RCC 7860 (cell line): ENCODE measurements at regions not wholly inside any gene's neighbourhood (a gene's known extent, or its start where the extent isn't known, plus 50 kb on each side); places are given as distances from the start of the nearest gene placed in this dataset.

Experiments used
- DNase-seq: peaks from one replicate; pipeline ENCODE4 v3.0.0-alpha.2; 2015; ENCODE audit warnings: low spot score
- FAIRE-seq: peaks from 2 replicates; lab custom pipeline; 2012; peaks lifted over from hg19 to GRCh38; lab: Jason Lieb, UNC

DNA sequence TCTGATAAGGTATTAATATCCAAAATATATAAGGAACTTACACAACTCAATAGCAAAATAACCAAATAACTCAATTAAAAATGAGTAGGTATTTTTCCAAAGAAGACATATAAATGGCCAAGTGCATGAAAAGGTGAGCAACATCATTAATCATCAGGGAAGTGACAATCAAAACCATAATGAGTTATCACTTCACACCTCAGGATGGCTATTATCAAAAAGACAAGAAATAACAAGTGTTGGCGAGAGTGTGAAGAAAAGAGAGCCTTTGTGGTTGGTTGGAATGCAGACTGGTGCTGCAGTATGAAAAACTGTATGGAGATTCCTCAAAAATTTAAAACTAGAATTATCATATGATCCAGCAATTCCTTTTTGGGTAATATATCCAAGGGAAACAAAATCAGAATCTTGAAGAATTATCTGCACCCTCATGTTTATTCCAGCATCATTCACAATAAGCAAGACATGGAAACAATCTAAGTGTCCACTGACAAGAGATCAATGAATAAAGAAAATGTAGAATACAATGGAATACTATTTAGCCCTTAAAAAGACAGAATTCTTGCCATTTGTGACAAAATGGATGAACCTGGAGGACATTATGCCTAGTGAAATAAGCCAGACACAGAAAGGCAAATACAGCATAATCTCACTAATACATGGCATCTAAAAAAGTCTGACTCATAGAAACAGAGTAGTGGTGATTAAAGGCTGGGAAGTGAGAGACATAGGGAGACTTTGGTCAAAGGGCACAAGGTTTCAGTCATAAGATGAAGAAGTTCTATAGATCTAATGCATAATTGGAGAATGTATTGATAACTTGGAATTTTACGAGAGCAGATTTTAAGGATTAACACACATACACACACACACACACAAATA lies 175.6 kb downstream of the FOXA2 start:
- DNase-seq, result peak; percentile 28
- peak; percentile 44 for FAIRE-seq

DNA sequence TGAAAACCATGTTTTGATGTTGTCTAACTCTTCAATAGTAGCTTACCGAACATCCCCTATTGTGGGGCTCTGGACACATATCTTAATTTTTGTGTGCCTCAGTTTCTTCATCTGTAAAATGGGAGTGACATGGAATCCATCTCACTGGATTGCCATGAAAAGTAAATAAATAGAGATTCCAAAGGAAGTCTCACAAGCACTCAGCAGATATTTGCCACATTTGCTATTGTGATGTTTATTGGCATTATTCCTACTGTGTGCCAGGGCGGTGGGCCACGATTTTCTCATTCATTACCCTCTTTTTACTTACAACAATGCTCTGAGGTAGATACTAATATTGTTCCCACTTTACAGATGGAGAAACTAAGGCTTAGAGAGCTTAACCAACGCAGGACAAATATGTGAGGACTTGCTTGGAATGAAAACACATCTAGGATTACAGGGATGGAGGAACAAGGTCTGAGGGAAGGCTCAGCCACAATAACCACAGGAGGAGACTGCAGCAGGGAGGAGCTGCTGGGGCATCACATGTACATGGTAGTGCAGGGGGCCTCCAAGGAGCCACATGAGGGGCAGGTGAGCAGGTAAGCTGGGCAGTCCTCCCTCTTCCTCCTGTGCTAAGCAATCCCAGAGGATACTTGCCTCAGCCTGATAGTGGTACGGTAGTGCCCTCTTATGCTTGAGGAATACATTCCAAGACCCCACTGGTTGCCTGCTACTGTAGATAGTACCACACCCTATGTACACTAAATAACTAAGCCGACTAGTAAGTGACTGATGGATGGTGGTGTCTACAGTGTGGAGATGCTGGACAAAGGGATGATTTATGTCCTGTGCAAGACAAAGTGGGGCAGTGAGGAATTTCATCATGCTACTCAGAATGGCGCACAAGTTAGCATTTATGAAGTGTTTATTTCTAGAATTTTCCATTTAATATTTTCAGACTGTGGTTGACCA lies 176.9 kb downstream of the FOXA2 start:
- FAIRE-seq (no peak), DNase-seq (no peak)

DNA sequence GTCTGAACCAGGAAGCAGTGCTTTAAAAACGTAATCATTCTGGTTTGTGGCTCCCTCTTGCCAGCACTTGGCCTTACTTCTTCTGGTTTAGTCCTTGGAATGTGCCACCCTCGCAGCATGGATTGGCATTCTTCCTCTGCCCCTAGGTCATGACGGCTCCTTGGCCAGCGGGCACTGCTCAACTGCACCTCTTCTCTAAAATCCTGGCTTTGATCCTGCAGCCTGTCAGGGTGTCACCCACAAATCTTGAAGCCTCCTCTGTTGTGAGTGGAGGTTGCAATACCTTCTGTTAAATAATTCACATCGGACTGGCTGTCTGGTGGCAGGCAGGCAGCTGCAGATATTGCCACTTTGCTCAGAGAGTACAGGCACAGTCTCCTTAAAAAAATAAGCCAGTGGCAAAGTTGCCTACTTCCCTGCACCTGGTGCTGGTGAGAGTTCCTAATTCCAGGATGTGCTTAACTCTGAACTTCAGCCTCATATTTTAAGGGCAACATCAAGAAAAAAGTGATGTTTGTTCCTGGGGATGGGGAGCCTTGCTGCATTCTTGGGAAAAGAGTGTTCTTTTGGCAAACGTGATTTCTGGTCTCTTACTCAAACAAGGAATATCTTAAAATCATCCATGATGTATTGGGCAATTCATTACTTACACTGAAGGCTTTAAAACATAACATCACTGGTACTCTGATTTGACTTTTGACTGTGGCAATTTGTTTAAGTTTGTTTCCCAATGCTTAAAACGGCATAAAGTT lies 179.8 kb downstream of the FOXA2 start:
- no peak for DNase-seq
- FAIRE-seq, result no peak

DNA sequence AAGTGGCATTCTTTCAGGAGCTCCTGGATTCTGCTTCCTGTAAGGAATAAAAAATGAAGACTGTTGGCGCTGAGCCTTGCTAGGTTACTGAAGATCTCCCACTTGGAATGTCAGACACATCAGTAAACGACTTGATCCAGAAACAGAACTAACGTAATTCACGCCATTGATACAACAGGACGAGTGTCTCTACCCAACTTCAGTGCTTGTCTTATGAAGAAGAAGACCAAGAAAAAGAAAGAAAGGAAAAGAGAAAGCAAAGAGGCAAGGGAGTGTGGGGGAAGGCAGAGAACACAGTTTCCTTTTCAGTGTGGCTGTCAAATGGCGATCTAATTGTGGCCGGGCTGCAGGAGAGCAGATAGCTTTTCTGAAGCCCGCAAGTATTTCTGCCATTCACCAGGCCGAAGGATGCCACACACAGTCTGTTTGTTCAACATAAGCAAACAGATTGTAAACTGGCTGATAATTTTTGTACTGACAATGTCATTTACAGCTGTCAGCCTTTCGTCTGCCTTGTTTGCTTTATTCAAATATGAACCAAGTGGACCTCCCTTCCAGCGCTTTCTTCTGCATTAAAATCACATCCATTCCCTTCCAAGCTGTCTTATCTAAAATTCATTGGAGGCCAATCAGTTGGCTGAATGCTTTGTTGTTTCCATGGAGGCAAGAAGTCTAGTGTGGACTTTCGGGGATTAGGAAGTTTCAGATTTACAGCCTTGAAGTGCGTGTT lies 180.6 kb downstream of the FOXA2 start:
- DNase-seq (no peak), FAIRE-seq (no peak)

DNA sequence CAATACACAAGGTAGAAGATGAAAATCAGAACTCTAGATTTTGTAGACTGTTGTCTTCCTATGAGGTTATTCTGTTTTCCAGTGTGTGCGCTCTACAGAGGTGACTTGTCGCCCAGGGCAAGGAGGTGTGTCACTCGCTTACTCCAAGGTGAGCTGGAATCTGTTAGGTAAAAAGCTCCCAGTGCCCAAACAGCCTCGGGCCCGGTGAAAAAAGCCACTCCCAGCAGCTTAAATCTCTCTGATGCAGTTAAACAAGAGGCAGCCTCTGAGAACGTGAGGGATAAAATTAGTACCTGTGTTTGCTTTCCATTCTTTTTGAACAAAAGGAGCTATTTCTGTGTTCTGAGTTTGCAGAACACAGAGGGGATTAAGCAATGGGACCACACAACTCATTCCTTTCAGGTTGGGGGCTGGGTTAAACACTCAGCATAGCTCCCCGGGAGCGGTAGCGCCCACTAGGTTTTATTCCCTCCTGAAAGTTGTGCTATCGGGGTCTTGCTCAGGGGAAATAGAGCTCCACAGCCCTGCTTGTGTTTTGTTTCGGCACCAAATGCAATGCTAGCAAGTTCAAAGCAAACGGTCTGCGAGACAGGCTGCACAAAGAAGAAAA lies 181.2 kb downstream of the FOXA2 start:
- no peak for FAIRE-seq

DNA sequence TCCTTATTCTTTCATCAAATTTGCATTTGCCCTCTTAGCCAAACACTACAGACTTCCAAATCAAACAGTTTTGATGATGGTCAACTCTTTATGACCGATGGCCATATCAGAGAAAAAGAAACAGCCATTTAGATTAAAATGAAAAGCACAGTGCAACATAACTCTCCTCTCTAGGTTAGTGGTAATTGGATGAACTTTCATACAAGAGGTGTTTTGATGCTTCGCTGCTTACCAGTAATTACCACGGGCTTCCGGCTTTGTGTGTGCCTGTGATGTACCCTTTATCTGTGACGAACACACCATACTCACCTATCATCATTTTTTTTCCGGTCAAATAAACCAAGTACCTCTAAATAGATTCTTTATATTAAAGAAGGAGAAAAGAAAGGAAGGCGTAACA lies 181.8 kb downstream of the FOXA2 start:
- DNase-seq (no peak), FAIRE-seq (no peak)

More for the DNA sequence above, 181.2 kb downstream of the FOXA2 start:
- DNase-seq, result no peak

DNA sequence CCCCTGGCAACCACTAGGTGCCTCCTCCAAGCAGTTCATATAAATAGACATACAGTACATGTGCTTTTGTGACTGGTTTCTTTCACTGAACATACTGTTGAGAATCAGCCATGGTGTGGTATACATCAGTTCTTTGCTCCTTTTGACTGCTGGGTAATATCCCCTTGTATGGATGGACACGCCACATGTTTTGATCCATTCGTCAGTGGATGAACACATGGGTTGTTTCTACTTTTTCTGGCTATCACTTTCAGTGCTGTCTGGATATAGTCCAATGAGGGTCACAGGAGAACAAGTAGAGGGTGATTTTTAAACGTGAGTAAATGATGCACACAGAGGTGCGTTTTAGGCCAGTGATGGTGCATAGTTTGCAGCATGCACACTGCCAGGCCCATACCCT lies 183.9 kb downstream of the FOXA2 start:
- FAIRE-seq (no peak), DNase-seq (no peak)

DNA sequence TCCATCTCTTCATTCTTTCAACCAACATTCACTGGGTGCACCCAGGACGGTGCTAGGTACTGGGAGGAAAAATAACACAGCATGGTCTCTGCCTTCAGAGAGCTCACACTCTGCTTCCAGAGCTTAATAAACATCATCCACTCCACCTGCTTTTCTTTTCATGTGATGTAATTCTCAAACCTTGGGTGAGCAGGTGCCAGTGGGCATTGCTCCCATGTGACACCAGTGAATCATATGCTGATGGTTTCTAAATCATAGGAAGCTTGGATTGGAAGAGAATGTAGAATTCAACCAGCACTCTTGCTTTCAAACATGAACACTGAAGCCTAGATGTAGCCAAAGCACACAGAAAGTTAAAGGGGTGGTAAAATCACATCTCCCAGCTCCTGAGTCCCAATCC lies 189.8 kb downstream of the FOXA2 start:
- no peak for FAIRE-seq

DNA sequence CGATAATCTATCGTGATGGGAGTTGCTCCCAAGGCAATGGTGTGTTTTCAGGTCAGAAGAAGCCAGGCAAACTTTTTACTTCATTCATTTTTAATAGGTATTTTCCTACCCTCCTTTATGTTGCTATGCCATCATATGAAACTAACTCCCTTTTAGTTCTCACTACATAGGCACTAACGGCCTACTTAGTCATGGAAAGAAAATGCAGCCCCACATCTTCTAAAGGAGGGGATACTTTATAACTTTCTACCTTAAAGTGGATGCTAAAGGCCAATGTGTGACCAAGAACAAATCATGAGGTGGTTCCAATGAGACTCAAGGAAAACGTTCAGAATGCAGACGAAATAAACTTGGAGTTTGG lies 193.8 kb downstream of the FOXA2 start:
- DNase-seq (no peak), FAIRE-seq (no peak)

More for the DNA sequence above, 189.8 kb downstream of the FOXA2 start:
- DNase-seq, result no peak

DNA sequence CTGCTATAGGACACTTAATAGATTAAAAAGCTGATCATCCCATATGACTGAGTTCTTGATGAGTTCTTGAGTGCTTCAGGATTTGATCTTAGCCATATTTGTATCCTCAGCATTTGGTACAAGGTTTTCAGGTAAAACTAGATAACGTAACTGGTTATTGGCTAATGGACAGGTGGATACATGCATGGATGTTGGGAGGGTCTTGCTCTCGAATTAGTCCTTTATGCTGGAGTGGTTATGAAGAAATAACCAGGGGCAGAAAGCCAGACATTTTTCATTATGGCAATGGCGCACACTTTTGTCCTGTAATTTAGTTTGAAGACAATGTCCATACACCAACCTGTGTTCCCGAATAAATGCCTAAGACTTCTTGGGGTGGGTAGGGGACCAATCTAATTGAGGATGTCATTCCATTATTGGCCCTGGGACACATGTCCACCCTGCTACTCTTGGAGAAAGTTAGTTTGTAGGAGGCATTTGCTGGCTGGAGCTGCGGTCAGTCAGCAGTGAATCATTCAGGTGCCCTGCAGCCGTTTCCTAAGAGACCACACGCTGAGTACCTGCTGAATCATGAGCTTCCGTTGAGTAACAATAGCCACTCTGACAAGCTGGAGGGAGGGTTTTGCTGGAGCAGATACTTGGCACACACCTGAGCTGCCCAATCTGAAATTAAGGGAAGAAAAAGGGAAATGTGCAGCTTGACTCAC lies 194.4 kb downstream of the FOXA2 start:
- DNase-seq (peak; percentile 94), FAIRE-seq (peak; percentile 95)

DNA sequence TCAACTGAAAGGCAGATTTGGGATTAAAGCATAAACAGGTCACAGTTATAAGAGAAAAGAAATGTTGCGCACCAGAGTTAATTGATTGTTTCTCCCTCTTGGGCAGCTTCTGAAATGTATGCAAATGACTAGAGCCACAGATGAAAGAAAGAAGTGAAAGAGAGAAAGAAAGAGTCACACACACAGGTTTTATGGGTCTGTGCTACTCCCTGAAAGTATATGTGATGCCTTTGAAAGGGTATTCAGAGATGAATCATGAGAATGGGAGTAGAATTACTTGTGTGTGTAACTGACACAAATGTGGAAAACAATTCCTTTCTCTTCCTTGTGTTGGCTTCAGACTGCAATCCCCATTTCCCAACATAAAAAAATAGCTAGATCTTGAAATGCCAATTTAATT lies 196.9 kb downstream of the FOXA2 start:
- DNase-seq (no peak), FAIRE-seq (no peak)

DNA sequence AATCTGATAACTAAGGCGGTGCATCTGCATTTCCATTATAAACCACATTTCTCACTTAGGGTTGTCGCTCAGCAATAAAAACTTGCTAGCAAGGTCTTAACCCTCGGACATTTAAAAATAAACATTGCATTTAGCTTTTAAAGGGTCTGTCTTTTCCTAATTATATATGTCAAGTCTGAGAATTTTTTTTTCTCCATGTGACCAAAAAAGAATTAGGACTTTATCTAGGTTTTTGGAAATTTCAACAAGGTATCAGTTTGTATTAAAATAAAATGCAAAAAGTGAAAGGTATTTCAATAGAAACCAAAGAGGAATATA lies 198.1 kb downstream of the FOXA2 start:
- FAIRE-seq, result no peak
- no peak for DNase-seq

DNA sequence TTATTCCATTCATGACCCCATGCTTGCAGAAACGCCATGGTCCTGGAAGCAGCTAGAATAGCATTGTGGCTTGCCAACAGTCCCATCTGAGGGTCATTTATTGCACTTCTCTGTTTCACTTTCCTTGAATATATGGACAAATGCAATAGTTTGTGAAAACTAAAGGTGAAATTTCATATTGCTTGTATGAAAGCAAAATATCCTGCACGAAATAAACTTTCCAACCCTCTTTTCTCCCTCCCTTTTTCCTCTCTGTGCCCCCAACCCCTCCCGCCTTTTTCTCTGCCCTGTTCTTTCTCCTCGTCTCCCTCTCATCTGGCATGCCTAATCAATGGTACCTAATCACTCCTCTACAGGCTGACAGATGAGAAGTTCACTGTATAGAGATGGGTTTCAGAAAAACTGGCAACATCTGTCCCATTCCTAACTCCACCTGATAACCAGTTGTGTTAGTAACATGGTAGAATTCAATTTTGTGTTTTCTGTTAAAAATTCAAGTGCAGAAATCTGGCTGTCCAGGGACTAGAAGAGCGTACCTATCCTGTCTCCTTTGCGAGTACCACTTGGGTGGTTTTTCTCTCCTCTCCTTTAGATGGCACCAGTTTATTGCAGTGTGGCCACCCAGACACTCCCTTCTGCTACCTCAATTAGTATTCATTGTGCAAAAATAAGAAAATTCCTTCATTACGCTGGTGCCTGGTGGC lies 198.6 kb downstream of the FOXA2 start:
- FAIRE-seq (no peak), DNase-seq (peak; percentile 16)

DNA sequence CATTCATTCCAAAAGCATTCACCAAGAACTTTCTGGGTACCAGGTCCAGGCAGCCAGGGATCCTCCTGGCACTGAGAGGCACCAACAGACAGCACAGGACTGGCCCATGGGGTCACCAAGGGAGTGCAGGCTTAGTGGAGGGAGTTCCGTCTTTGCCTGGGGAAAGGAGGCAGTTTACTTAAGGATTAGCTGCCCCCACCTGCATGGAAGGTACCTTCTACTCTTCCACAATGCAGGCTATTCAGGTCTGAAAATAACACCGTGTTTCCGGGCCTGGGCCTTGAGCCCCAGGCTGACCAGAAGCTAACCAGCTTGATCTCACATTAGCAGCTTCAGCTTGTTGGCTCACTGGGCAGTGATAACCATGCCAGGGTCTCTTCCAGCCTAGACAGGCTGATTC lies 199.4 kb downstream of the FOXA2 start:
- FAIRE-seq (no peak), DNase-seq (no peak)

DNA sequence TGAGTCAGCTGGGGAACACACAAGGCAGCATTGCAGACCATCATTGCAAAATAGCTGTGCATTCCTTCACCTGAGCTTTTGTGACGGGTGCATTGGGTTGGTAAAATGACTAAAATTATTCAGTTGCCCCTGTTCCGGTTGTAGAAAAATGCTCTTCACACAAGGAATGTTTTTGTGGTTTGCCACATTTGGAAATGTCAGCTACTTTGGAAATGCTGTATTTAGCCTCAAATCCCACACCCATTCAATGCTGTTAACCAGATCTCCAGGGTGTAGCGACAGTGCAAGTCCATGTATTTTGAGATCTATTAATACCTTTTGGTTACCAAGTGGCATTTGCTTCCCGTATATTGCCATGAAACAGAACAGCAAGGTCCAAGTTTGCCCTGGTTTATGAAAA lies 201.2 kb downstream of the FOXA2 start:
- peak; percentile 52 for DNase-seq
- peak; percentile 82 for FAIRE-seq

DNA sequence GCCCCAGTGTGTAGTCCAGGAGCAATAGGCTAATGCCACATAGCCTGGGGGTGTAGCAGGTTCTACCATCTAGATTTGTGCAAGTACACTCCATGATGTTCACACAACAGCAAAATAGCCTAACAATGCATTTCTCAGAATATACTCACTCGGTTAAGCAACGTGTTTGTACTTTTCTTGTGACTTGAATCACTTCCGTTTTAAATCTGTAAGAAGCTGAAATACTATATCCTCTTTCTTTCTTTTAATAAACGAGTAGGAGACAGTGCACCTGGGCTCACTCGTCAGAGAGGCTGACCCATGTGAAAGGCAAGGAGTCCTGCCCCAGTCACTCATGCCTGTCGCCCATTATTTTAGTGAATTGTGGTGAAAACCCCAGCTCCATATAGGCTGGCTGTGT lies 201.6 kb downstream of the FOXA2 start:
- DNase-seq, result no peak
- no peak for FAIRE-seq

DNA sequence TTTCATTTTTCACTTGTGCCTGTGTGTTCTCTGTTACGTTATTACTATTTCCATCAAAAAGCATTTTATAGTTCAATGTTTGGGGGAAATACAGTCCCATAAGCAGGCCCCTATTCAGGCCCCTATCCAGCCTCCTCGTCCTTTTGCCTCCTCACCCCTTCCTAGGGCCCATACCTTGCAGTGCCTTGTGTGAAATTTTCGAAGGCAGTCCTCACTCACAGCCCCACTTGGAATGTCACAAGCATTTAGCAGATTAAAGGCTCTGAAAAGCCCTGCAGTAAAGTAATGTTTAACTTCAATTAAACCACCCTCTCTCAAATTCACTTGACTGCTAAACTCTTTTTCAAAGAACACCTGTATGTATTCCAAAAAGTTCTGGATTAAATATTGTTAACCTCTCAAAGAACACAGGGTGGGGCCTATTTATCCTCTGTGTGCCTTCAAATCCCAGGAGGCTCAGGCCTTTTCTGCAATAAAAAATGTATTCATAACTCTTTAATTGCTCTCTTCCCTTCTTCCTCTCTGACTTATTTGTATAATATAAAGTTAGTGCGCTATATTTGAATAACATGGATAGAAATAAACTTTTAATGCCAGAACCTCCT lies 202.5 kb downstream of the FOXA2 start:
- FAIRE-seq (no peak), DNase-seq (no peak)

DNA sequence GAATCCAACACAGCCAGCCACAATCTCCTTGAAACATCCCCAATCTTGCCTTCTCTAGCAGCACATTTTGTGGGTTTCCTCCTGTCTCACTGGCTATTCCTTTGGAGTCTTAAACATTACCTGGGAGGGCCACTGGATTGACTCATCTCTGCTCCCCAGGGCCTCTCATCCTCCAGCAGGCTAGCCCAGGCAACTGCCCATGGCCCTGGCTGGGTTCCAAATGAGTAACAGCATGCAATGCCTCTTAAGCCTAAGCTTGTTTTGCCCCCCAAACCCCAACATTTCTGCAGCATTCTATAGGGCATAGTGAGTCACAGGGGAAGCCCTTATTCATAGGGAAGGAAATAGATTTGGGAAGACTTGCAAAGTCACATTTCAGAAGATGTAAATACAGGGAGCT lies 204.9 kb downstream of the FOXA2 start:
- peak; percentile 86 for DNase-seq
- FAIRE-seq, result peak; percentile 91
